ENCODE measurements at regions not wholly inside any gene's neighbourhood (a gene's known extent, or its start where the extent isn't known, plus 50 kb on each side); places are given as distances from the start of the nearest gene placed in this dataset.

DNA sequence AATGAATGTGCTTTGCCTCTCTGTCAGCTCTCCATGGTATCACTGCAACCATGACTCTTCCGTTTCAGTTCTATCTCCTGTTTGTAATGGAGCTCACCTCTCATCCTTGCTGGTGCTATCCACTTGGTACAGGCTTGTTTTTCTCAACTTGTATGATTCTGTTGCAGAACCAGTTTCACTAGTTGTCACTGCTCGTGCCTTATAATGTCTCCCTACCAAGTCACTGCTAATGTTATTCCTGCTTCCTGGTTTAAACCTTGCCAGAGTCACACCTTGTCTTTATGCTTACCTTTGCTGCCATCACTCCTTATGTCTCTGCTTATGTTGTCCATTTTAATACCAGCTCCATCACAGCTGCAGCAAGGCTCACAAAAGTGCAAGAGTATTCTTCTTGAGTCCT lies 1191.0 kb upstream of the LRRTM1 start:
- no peak for TF ChIP-seq RNF2 (IDR thresholded peaks at IDR 0.05; ENCODE audit: borderline replicate concordance, low read depth)
- TF ChIP-seq CEBPB (IDR thresholded peaks at IDR 0.05), result no peak
- TF ChIP-seq FOSB (CRISPR knock-in tag; IDR thresholded peaks at IDR 0.05), result no peak
- no peak for TF ChIP-seq POLR2A (IDR thresholded peaks at IDR 0.05; ENCODE audit: low read length)
- TF ChIP-seq, protein P1, sequence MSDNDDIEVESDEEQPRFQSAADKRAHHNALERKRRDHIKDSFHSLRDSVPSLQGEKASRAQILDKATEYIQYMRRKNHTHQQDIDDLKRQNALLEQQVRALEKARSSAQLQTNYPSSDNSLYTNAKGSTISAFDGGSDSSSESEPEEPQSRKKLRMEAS (IDR thresholded peaks at IDR 0.05), result no peak
- TF ChIP-seq, protein P2, sequence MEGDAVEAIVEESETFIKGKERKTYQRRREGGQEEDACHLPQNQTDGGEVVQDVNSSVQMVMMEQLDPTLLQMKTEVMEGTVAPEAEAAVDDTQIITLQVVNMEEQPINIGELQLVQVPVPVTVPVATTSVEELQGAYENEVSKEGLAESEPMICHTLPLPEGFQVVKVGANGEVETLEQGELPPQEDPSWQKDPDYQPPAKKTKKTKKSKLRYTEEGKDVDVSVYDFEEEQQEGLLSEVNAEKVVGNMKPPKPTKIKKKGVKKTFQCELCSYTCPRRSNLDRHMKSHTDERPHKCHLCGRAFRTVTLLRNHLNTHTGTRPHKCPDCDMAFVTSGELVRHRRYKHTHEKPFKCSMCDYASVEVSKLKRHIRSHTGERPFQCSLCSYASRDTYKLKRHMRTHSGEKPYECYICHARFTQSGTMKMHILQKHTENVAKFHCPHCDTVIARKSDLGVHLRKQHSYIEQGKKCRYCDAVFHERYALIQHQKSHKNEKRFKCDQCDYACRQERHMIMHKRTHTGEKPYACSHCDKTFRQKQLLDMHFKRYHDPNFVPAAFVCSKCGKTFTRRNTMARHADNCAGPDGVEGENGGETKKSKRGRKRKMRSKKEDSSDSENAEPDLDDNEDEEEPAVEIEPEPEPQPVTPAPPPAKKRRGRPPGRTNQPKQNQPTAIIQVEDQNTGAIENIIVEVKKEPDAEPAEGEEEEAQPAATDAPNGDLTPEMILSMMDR (IDR thresholded peaks at IDR 0.05), result no peak
- TF ChIP-seq, protein P3, sequence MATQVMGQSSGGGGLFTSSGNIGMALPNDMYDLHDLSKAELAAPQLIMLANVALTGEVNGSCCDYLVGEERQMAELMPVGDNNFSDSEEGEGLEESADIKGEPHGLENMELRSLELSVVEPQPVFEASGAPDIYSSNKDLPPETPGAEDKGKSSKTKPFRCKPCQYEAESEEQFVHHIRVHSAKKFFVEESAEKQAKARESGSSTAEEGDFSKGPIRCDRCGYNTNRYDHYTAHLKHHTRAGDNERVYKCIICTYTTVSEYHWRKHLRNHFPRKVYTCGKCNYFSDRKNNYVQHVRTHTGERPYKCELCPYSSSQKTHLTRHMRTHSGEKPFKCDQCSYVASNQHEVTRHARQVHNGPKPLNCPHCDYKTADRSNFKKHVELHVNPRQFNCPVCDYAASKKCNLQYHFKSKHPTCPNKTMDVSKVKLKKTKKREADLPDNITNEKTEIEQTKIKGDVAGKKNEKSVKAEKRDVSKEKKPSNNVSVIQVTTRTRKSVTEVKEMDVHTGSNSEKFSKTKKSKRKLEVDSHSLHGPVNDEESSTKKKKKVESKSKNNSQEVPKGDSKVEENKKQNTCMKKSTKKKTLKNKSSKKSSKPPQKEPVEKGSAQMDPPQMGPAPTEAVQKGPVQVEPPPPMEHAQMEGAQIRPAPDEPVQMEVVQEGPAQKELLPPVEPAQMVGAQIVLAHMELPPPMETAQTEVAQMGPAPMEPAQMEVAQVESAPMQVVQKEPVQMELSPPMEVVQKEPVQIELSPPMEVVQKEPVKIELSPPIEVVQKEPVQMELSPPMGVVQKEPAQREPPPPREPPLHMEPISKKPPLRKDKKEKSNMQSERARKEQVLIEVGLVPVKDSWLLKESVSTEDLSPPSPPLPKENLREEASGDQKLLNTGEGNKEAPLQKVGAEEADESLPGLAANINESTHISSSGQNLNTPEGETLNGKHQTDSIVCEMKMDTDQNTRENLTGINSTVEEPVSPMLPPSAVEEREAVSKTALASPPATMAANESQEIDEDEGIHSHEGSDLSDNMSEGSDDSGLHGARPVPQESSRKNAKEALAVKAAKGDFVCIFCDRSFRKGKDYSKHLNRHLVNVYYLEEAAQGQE (IDR thresholded peaks at IDR 0.05), result no peak
